Stimulated activated CD4-positive, alpha-beta T cell treated with anti-CD3 and anti-CD28 coated beads, Interleukin-1b, Interleukin-23, amount 100 ng/mL, for 4 hours (primary cell): ENCODE measurements at regions not wholly inside any gene's neighbourhood (a gene's known extent, or its start where the extent isn't known, plus 50 kb on each side); places are given as distances from the start of the nearest gene placed in this dataset.

Source experiments
- DNase-seq, 2 donors: peaks; one replicate each; pipeline ENCODE4 v3.0.0-alpha.2; 2020; ENCODE audit warnings: low read depth in 2 of 2

GRCh38 chr1:87926131-87926830 lies 597.6 kb downstream of the LMO4 start:
- no peak for DNase-seq

- no peak for DNase-seq
Measured at GRCh38 chr1:87926921-87927320, 598.2 kb downstream of the LMO4 start.

GRCh38 chr1:87927391-87928280 lies 599.0 kb downstream of the LMO4 start:
- no peak for DNase-seq

DNA sequence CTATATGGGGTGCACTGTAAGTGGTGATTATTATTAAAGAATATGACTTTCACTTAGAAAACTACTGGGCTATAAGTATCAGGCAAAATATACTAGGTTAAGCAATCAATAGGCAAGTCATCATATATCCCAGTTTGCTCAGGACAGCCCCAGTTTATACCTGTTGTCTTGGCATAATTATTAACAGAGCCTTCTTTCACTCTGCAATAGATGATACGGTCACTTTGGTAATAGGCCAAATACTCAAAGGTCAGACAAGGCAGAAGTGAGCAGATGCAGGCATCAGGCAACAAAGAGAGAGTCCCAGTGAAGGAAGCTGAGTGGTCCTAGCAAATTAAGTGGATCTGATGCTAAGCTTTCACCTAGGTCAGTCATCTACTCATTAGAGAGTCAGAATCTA lies 599.9 kb downstream of the LMO4 start:
- no peak for DNase-seq

GRCh38 chr1:87929906-87930305 lies 601.2 kb downstream of the LMO4 start:
- DNase-seq = no peak

- DNase-seq = no peak
Measured at GRCh38 chr1:87930796-87931195, 602.1 kb downstream of the LMO4 start.

DNA sequence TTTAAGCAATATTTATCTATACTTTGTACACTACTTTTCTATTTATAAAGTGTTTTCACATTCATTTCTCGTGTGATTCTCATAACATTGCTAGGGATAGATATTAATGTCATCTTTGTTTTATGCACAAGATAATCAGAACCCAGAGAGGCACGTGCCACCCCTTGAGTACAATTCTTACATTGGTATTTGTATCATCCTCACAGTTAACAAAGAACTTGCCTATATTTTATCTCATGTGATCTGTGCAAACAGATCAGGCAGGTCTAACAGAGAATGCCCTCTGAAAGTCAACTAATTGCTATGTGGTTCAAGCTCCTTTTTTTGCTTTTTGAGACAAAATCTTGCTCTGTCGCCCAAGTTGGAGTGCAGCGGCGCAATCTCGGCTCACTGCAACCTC lies 604.5 kb downstream of the LMO4 start:
- DNase-seq = no peak

- no peak for DNase-seq
Measured at GRCh38 chr1:87935130-87935529, 606.5 kb downstream of the LMO4 start.

GRCh38 chr1:87937831-87938395 lies 609.2 kb downstream of the LMO4 start:
- no peak for DNase-seq

DNA sequence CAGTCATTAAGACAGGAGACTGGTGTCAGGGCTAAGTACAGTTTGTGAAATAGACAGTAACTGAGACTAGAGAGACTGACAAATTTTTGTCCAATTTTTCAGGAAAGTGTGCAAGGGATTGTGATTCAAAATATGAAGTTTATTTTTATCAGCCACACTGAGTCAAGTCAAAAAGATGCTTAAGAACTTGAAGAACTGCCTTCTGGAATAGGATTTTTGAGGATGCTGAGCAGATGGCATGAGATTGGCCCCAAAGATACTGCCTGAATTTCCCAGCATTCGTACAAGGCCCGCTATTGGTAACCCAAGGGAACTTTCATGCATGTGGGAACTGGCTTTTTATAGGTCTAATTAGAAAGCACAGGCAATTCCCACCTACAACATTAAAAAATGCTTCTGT lies 610.0 kb downstream of the LMO4 start:
- no peak for DNase-seq

DNA sequence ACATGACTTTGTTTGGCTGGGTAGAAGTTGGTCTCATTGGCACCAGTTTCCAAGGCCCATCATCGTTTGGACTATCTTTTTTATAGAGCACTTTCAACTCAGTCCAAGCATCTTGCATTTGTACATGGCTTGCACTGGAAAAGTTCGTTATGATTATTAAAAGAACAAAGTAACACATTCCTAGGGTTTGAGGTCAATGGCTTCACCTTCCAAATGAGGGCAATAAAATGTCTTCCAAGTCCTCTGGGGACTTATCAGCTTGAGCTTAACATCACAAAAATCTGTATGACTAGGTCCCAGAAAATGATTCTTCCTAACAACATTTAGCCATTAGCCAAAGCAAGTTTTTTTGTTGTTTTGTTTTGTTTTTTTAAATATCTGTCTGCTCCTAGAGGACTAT lies 610.8 kb downstream of the LMO4 start:
- no peak for DNase-seq

- no peak for DNase-seq
Measured at GRCh38 chr1:87940421-87940820, 611.7 kb downstream of the LMO4 start.

DNA sequence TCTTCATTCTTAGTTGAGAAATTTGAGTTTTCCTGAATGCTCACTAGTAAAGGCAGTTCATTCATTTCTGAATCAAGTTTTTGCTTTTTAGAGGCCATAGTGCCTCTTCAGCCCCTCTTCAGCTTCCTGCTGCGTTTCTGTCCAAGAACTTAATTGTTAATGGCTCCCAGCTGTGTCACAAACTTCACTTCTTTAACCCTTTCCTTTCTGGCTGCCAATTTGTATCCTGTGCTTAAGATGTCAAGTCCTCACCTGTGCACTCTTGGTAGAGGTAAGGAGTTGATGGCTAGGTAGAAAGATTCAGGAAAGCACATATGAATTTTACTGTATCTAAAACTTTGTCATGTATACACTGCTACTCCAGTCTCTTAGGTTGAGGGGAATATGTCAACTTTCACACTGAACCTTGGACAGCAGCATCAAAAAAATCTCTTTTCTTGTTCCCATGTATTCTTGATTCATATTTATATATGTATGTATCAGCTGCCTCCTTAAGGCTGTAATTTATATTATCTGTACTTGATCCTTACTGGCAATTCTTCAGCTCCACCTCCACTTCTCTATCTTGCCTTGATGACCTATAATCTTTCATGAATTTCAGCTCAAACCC lies 612.8 kb downstream of the LMO4 start:
- DNase-seq = no peak

DNA sequence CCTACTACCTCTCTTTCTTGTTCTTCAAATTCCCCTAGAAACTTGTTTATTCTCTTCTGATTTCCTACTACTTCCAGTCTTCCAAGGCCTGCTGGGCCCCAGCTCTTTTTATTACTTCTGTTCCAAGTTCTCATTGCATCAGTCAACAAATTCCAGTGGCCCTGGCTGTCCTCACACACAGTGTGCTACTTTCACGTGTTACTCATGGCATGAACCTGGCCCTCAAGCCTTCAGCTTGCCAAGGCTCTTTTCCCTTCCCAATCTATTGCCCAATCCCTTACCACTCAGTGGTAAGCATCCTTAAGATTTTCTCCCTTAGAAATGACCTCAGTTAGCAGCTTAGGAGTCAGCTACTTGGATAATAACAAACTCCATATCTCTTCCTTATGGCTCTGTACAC lies 613.5 kb downstream of the LMO4 start:
- no peak for DNase-seq

DNA sequence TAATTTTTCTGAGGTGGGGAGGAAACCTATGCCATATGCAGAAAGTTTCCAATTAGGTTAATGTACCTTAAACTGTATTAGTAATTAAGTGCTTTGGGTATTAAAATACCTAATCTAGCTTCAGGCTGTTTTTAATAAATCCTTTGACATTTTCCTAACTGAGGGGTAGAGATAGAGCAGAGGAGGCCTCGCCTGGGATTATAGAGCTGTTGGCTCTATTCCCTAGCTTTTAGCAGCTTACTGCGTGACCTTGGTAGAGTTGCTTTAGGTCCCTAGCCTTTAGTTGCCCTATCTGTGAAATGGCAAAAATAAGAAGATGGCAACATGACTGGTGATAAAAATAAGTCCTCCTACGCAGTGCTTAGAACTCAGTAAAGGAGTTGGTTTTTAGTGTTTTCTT lies 621.0 kb downstream of the LMO4 start:
- DNase-seq = no peak

- DNase-seq = no peak
Measured at GRCh38 chr1:87950369-87950768, 621.7 kb downstream of the LMO4 start.

DNA sequence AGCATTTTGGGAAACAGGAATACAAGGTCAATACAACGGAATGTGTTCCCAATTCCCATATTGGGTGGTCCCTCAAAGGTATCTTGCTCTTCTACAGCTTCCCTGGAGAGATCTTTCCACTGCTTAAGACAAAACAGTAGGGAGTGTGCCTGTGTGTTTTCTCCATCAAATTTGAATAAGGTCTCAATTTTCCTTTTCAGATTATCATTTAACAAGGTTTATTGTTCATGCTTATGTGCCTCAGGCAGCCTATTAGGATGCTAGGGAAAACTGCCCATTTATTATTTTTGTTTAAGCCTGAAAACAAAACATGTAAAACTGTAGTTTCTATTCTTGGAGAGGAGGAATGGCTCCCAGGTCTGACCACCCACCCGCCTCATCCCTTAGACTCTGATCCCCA lies 622.7 kb downstream of the LMO4 start:
- DNase-seq = no peak

GRCh38 chr1:87951852-87952251 lies 623.2 kb downstream of the LMO4 start:
- no peak for DNase-seq

- DNase-seq = no peak
Measured at GRCh38 chr1:87953121-87953520, 624.4 kb downstream of the LMO4 start.

GRCh38 chr1:87953732-87954344 lies 625.2 kb downstream of the LMO4 start:
- DNase-seq = peak; percentile 11 to 29

GRCh38 chr1:87955038-87955437 lies 626.4 kb downstream of the LMO4 start:
- no peak for DNase-seq

GRCh38 chr1:87956072-87956471 lies 627.4 kb downstream of the LMO4 start:
- no peak for DNase-seq
